ENCODE measurements at regions not wholly inside any gene's neighbourhood (a gene's known extent, or its start where the extent isn't known, plus 50 kb on each side); places are given as distances from the start of the nearest gene placed in this dataset.

GRCh38 chr13:71033026-71033425, 834.0 kb downstream of the DACH1 start:
- no peak for TF ChIP-seq CTCF (IDR thresholded peaks at IDR 0.05)
- no peaks in the 10 kb centered on the region for H3K4me1 Mint-ChIP-seq (ENCODE audit: low read depth)
- no peak overlapping the region for H3K4me3 Mint-ChIP-seq (ENCODE audit: unreplicated experiment)
- H3K9me3 Mint-ChIP-seq (ENCODE audit: low read depth) = peaks cover 16% of the 10 kb centered on the region
- no peaks in the 10 kb centered on the region for H3K27me3 Mint-ChIP-seq (ENCODE audit: low read depth)
- peaks cover 1% of the 10 kb centered on the region for H3K36me3 Mint-ChIP-seq (ENCODE audit: low read depth)
- H3K27ac Mint-ChIP-seq (ENCODE audit: unreplicated experiment) = no peak overlapping the region
- no peak for DNase-seq (ENCODE audit: low spot score)

GRCh38 chr13:71030784-71031183, 836.2 kb downstream of the DACH1 start:
- Mint-ChIP-seq H3K4me1 (ENCODE audit: low read depth) (no peaks in the 10 kb centered on the region), H3K27me3 (ENCODE audit: low read depth) (no peaks in the 10 kb centered on the region), H3K36me3 (ENCODE audit: low read depth) (peaks cover 2% of the 10 kb centered on the region), H3K27ac (ENCODE audit: unreplicated experiment) (no peak overlapping the region), H3K9me3 (ENCODE audit: low read depth) (peaks cover 28% of the 10 kb centered on the region), H3K4me3 (ENCODE audit: unreplicated experiment) (no peak overlapping the region)
- DNase-seq (ENCODE audit: low spot score) = no peak
- no peak for TF ChIP-seq CTCF (IDR thresholded peaks at IDR 0.05)

- Mint-ChIP-seq H3K4me3 (ENCODE audit: unreplicated experiment) (no peak overlapping the region), H3K36me3 (ENCODE audit: low read depth) (peaks cover 2% of the 10 kb centered on the region), H3K27ac (ENCODE audit: unreplicated experiment) (no peak overlapping the region), H3K27me3 (ENCODE audit: low read depth) (no peaks in the 10 kb centered on the region), H3K9me3 (ENCODE audit: low read depth) (peaks cover 25% of the 10 kb centered on the region), H3K4me1 (ENCODE audit: low read depth) (no peaks in the 10 kb centered on the region)
- TF ChIP-seq CTCF (IDR thresholded peaks at IDR 0.05) = no peak
- DNase-seq (ENCODE audit: low spot score) = no peak
Observed at GRCh38 chr13:71028884-71029283, 838.1 kb downstream of the DACH1 start.

GRCh38 chr13:71021825-71022422, 845.1 kb downstream of the DACH1 start:
- DNase-seq (ENCODE audit: low spot score) = no peak
- no peaks in the 10 kb centered on the region for H3K27me3 Mint-ChIP-seq (ENCODE audit: low read depth)
- H3K4me1 Mint-ChIP-seq (ENCODE audit: low read depth) = no peaks in the 10 kb centered on the region
- no peaks in the 10 kb centered on the region for H3K36me3 Mint-ChIP-seq (ENCODE audit: low read depth)
- H3K27ac Mint-ChIP-seq (ENCODE audit: unreplicated experiment) = no peak overlapping the region
- peaks cover 6% of the 10 kb centered on the region for H3K9me3 Mint-ChIP-seq (ENCODE audit: low read depth)
- TF ChIP-seq CTCF (IDR thresholded peaks at IDR 0.05) = no peak
- no peak overlapping the region for H3K4me3 Mint-ChIP-seq (ENCODE audit: unreplicated experiment)

- Mint-ChIP-seq H3K4me1 (ENCODE audit: low read depth) (no peaks in the 10 kb centered on the region), H3K27ac (ENCODE audit: unreplicated experiment) (no peak overlapping the region), H3K36me3 (ENCODE audit: low read depth) (no peaks in the 10 kb centered on the region), H3K27me3 (ENCODE audit: low read depth) (no peaks in the 10 kb centered on the region), H3K9me3 (ENCODE audit: low read depth) (no peaks in the 10 kb centered on the region), H3K4me3 (ENCODE audit: unreplicated experiment) (no peak overlapping the region)
- no peak for TF ChIP-seq CTCF (IDR thresholded peaks at IDR 0.05)
- no peak for DNase-seq (ENCODE audit: low spot score)
Observed at GRCh38 chr13:71018995-71019394, 848.0 kb downstream of the DACH1 start.
